ENCODE measurements at regions not wholly inside any gene's neighbourhood (a gene's known extent, or its start where the extent isn't known, plus 50 kb on each side); places are given as distances from the start of the nearest gene placed in this dataset.

- no peak for DNase-seq
- no peak overlapping the region for H3K27ac Mint-ChIP-seq
- POLR2A ChIA-PET, result no interaction called here
- H3K36me3 Mint-ChIP-seq (ENCODE audit: low read depth), result no peaks in the 10 kb centered on the region
- H3K9me3 Mint-ChIP-seq, result no peaks in the 10 kb centered on the region
- no peaks in the 10 kb centered on the region for H3K4me1 Mint-ChIP-seq
- CTCF ChIA-PET, result no interaction called here
- no peaks in the 10 kb centered on the region for H3K27me3 Mint-ChIP-seq
- H3K4me3 Mint-ChIP-seq, result no peak overlapping the region
Measured at GRCh38 chr2:129702416-129703176, 276.9 kb upstream of the RAB6C start.

GRCh38 chr2:129705085-129705484 is 274.4 kb upstream of the RAB6C start:
- no peak overlapping the region for H3K4me3 Mint-ChIP-seq
- no peaks in the 10 kb centered on the region for H3K9me3 Mint-ChIP-seq
- no peaks in the 10 kb centered on the region for H3K27me3 Mint-ChIP-seq
- H3K4me1 Mint-ChIP-seq, result no peaks in the 10 kb centered on the region
- H3K27ac Mint-ChIP-seq, result no peak overlapping the region
- no peaks in the 10 kb centered on the region for H3K36me3 Mint-ChIP-seq (ENCODE audit: low read depth)
- ChIA-PET POLR2A (no interaction called here), CTCF (no interaction called here)
- DNase-seq, result no peak

GRCh38 chr2:129707800-129708199 is 271.7 kb upstream of the RAB6C start:
- Mint-ChIP-seq H3K36me3 (ENCODE audit: low read depth) (no peaks in the 10 kb centered on the region), H3K27ac (no peak overlapping the region), H3K4me1 (no peaks in the 10 kb centered on the region), H3K27me3 (no peaks in the 10 kb centered on the region), H3K4me3 (no peak overlapping the region), H3K9me3 (no peaks in the 10 kb centered on the region)
- DNase-seq, result no peak
- CTCF ChIA-PET, result no interaction called here
- POLR2A ChIA-PET, result no interaction called here

- no peak overlapping the region for H3K27ac Mint-ChIP-seq
- POLR2A ChIA-PET, result no interaction called here
- no peak overlapping the region for H3K4me3 Mint-ChIP-seq
- DNase-seq, result no peak
- no peaks in the 10 kb centered on the region for H3K9me3 Mint-ChIP-seq
- no peaks in the 10 kb centered on the region for H3K36me3 Mint-ChIP-seq (ENCODE audit: low read depth)
- H3K27me3 Mint-ChIP-seq, result no peaks in the 10 kb centered on the region
- H3K4me1 Mint-ChIP-seq, result no peaks in the 10 kb centered on the region
- CTCF ChIA-PET, result interaction anchor here (0.9 kb wide), 1 partner anchor 19 kb away, joined by 3 read pairs; no protein-coding TSS in a partner anchor
Measured at GRCh38 chr2:129708221-129708967, 271.1 kb upstream of the RAB6C start.

- Mint-ChIP-seq H3K4me1 (no peaks in the 10 kb centered on the region), H3K36me3 (ENCODE audit: low read depth) (no peaks in the 10 kb centered on the region), H3K27me3 (no peaks in the 10 kb centered on the region), H3K27ac (no peak overlapping the region), H3K9me3 (no peaks in the 10 kb centered on the region), H3K4me3 (no peak overlapping the region)
- ChIA-PET POLR2A (no interaction called here), CTCF (interaction anchor here (0.9 kb wide), 1 partner anchor 20 kb away, joined by 3 read pairs; no protein-coding TSS in a partner anchor)
- no peak for DNase-seq
Measured at GRCh38 chr2:129709001-129709955, 270.2 kb upstream of the RAB6C start.

GRCh38 chr2:129709956-129710598 is 269.4 kb upstream of the RAB6C start:
- H3K4me3 Mint-ChIP-seq, result no peak overlapping the region
- H3K27ac Mint-ChIP-seq, result no peak overlapping the region
- no peak for DNase-seq
- CTCF ChIA-PET, result no interaction called here
- H3K4me1 Mint-ChIP-seq, result no peaks in the 10 kb centered on the region
- no peaks in the 10 kb centered on the region for H3K27me3 Mint-ChIP-seq
- H3K9me3 Mint-ChIP-seq, result no peaks in the 10 kb centered on the region
- H3K36me3 Mint-ChIP-seq (ENCODE audit: low read depth), result no peaks in the 10 kb centered on the region
- POLR2A ChIA-PET, result no interaction called here

GRCh38 chr2:129710670-129711495 is 268.6 kb upstream of the RAB6C start:
- Mint-ChIP-seq H3K36me3 (ENCODE audit: low read depth) (no peaks in the 10 kb centered on the region), H3K9me3 (no peaks in the 10 kb centered on the region), H3K4me1 (no peaks in the 10 kb centered on the region), H3K27ac (no peak overlapping the region), H3K4me3 (no peak overlapping the region), H3K27me3 (no peaks in the 10 kb centered on the region)
- ChIA-PET POLR2A (no interaction called here), CTCF (no interaction called here)
- no peak for DNase-seq

GRCh38 chr2:129711816-129712675 is 267.4 kb upstream of the RAB6C start:
- Mint-ChIP-seq H3K9me3 (no peaks in the 10 kb centered on the region), H3K36me3 (ENCODE audit: low read depth) (no peaks in the 10 kb centered on the region), H3K27ac (no peak overlapping the region), H3K27me3 (no peaks in the 10 kb centered on the region), H3K4me1 (no peaks in the 10 kb centered on the region), H3K4me3 (no peak overlapping the region)
- no peak for DNase-seq
- CTCF ChIA-PET, result interaction anchor here (0.6 kb wide), 1 partner anchor 150 kb away, joined by 3 read pairs; no protein-coding TSS in a partner anchor
- POLR2A ChIA-PET, result no interaction called here

GRCh38 chr2:129712676-129712985 is 266.8 kb upstream of the RAB6C start:
- Mint-ChIP-seq H3K9me3 (no peaks in the 10 kb centered on the region), H3K4me1 (no peaks in the 10 kb centered on the region), H3K36me3 (ENCODE audit: low read depth) (no peaks in the 10 kb centered on the region), H3K27ac (no peak overlapping the region), H3K4me3 (no peak overlapping the region), H3K27me3 (no peaks in the 10 kb centered on the region)
- POLR2A ChIA-PET, result no interaction called here
- CTCF ChIA-PET, result interaction anchor here (0.6 kb wide), 1 partner anchor 151 kb away, joined by 3 read pairs; no protein-coding TSS in a partner anchor
- DNase-seq, result no peak

- no peak overlapping the region for H3K27ac Mint-ChIP-seq
- H3K9me3 Mint-ChIP-seq, result no peaks in the 10 kb centered on the region
- H3K4me3 Mint-ChIP-seq, result no peak overlapping the region
- CTCF ChIA-PET, result no interaction called here
- no peak for DNase-seq
- no peaks in the 10 kb centered on the region for H3K4me1 Mint-ChIP-seq
- H3K27me3 Mint-ChIP-seq, result no peaks in the 10 kb centered on the region
- no peaks in the 10 kb centered on the region for H3K36me3 Mint-ChIP-seq (ENCODE audit: low read depth)
- POLR2A ChIA-PET, result no interaction called here
Measured at GRCh38 chr2:129713337-129713736, 266.1 kb upstream of the RAB6C start.

GRCh38 chr2:129716781-129717559 is 262.5 kb upstream of the RAB6C start:
- no peaks in the 10 kb centered on the region for H3K9me3 Mint-ChIP-seq
- no peak overlapping the region for H3K4me3 Mint-ChIP-seq

More at GRCh38 chr2:129716781-129717559, 262.5 kb upstream of the RAB6C start:
- ChIA-PET POLR2A (no interaction called here), CTCF (no interaction called here)
- Mint-ChIP-seq H3K36me3 (ENCODE audit: low read depth) (no peaks in the 10 kb centered on the region), H3K4me1 (no peaks in the 10 kb centered on the region), H3K27me3 (peaks cover 2% of the 10 kb centered on the region), H3K27ac (no peak overlapping the region)
- no peak for DNase-seq
